MM.1S (cell line): ENCODE measurements at regions not wholly inside any gene's neighbourhood (a gene's known extent, or its start where the extent isn't known, plus 50 kb on each side); places are given as distances from the start of the nearest gene placed in this dataset.

ENCODE experiments used
- DNase-seq: peaks from one replicate; pipeline ENCODE4 v3.0.0-alpha.2; 2015
- H2AFZ ChIP-seq: fragments of 300-600 bp; sonication (generic); 2 replicates; pipeline ENCODE4 v1.6.0; 2016; ENCODE audit warnings: antibody characterized with exemption, low read length
- H3F3A ChIP-seq: fragments of 300-600 bp; sonication (generic); 2 replicates; pipeline ENCODE4 v1.6.1; 2016; ENCODE audit warnings: mild to moderate bottlenecking, antibody characterized with exemption, low read length, moderate library complexity, mixed read lengths; ENCODE audit not compliant: insufficient read depth
- H3K27ac ChIP-seq: fragments of 300-600 bp; sonication (generic); 2 replicates; pipeline ENCODE4 v1.5.1; 2016; ENCODE audit warnings: mild to moderate bottlenecking, low read length
- H3K27me3 ChIP-seq: fragments of 300-600 bp; sonication (generic); replicated peaks from 2 replicates; pipeline ENCODE4 v1.6.0; 2016; ENCODE audit warnings: low read length; ENCODE audit not compliant: insufficient read depth
- H3K36me3 ChIP-seq: fragments of 300-600 bp; sonication (generic); replicated peaks from 2 replicates; pipeline ENCODE4 v1.6.1; 2016; ENCODE audit warnings: mild to moderate bottlenecking, low read length, mixed read lengths; ENCODE audit not compliant: insufficient read depth
- H3K4me1 ChIP-seq: fragments of 300-600 bp; sonication (generic); 2 replicates; pipeline ENCODE4 v1.6.1; 2016; ENCODE audit warnings: low read length, mixed read lengths
- H3K4me2 ChIP-seq: fragments of 300-600 bp; sonication (generic); 2 replicates; pipeline ENCODE4 v1.6.0; 2016; ENCODE audit warnings: low read depth, low read length
- H3K4me3 ChIP-seq: fragments of 300-600 bp; sonication (generic); 2 replicates; pipeline ENCODE4 v1.5.1; 2016; ENCODE audit warnings: low read length, mixed read lengths
- H3K79me2 ChIP-seq: fragments of 300-600 bp; sonication (generic); 2 replicates; pipeline ENCODE4 v1.6.1; 2016; ENCODE audit warnings: mixed run types, low read length, mixed read lengths
- H3K9ac ChIP-seq: fragments of 300-600 bp; sonication (generic); 2 replicates; pipeline ENCODE4 v1.6.1; 2016; ENCODE audit warnings: low read length, mixed read lengths
- H3K9me2 ChIP-seq: fragments of 300-600 bp; sonication (generic); replicated peaks from 2 replicates; pipeline ENCODE4 v1.6.1; 2016; ENCODE audit warnings: mild to moderate bottlenecking, low read length, mixed read lengths; ENCODE audit not compliant: insufficient read depth
- H3K9me3 ChIP-seq: fragments of 300-600 bp; sonication (generic); replicated peaks from 2 replicates; pipeline ENCODE4 v1.6.1; 2016; ENCODE audit warnings: mild to moderate bottlenecking, low read length, mixed read lengths; ENCODE audit not compliant: insufficient read depth
- H4K20me1 ChIP-seq: fragments of 300-600 bp; sonication (generic); 2 replicates; pipeline ENCODE4 v1.6.1; 2016; ENCODE audit warnings: mild to moderate bottlenecking, low read length, moderate library complexity, mixed read lengths; ENCODE audit not compliant: insufficient read depth
- CTCF ChIP-seq: fragments of 300-600 bp; sonication (generic); IDR thresholded peaks from 2 replicates; pipeline ENCODE4 v1.5.1; 2016; ENCODE audit warnings: antibody characterized with exemption, low read length, mixed read lengths
- EZH2 ChIP-seq: fragments of 300-600 bp; sonication (generic); optimal IDR thresholded peaks from 2 replicates; pipeline ENCODE3; 2017; ENCODE audit warnings: low read depth, mild to moderate bottlenecking, antibody characterized with exemption, low read length, mixed read lengths
- EZH2phosphoT487 ChIP-seq: fragments of 300-600 bp; sonication (generic); IDR thresholded peaks from 2 replicates; pipeline ENCODE4 v1.6.1; 2018; ENCODE audit warnings: antibody characterized with exemption, low read length

- H3K9me3 ChIP-seq = no peaks in the 10 kb centered on the region
- no peak overlapping the region for H2AFZ ChIP-seq
- no peaks in the 10 kb centered on the region for H3K9me2 ChIP-seq
- no peaks in the 10 kb centered on the region for H4K20me1 ChIP-seq
- no peaks in the 10 kb centered on the region for H3K36me3 ChIP-seq
- H3K9ac ChIP-seq = no peak overlapping the region
- no peak overlapping the region for H3K4me2 ChIP-seq
- H3K27ac ChIP-seq = no peak overlapping the region
- H3K79me2 ChIP-seq = no peaks in the 10 kb centered on the region
- no peaks in the 10 kb centered on the region for H3K27me3 ChIP-seq
- no peak for TF ChIP-seq EZH2
- TF ChIP-seq CTCF = no peak
- TF ChIP-seq EZH2phosphoT487 = no peak
- no peak for DNase-seq
- H3K4me1 ChIP-seq = no peaks in the 10 kb centered on the region
- H3F3A ChIP-seq = no peaks in the 10 kb centered on the region
- no peak overlapping the region for H3K4me3 ChIP-seq
These were observed 1054.0 kb downstream of the AGBL1 start for GRCh38 chr15:87133704-87134103.

GRCh38 chr15:87131067-87131466, 1051.4 kb downstream of the AGBL1 start:
- Histone ChIP-seq H4K20me1 (no peaks in the 10 kb centered on the region), H3K27me3 (no peaks in the 10 kb centered on the region), H3K9ac (no peak overlapping the region), H3K27ac (no peak overlapping the region), H3F3A (no peaks in the 10 kb centered on the region), H3K36me3 (no peaks in the 10 kb centered on the region), H3K4me3 (no peak overlapping the region), H3K4me2 (no peak overlapping the region), H3K9me3 (no peaks in the 10 kb centered on the region), H3K9me2 (no peaks in the 10 kb centered on the region), H3K79me2 (no peaks in the 10 kb centered on the region), H3K4me1 (no peaks in the 10 kb centered on the region), H2AFZ (no peak overlapping the region)
- DNase-seq = no peak
- TF ChIP-seq CTCF = no peak
- no peak for TF ChIP-seq EZH2phosphoT487
- TF ChIP-seq EZH2 = no peak

- Histone ChIP-seq H2AFZ (no peak overlapping the region), H3K27ac (no peak overlapping the region), H3K9me2 (no peaks in the 10 kb centered on the region), H4K20me1 (no peaks in the 10 kb centered on the region), H3F3A (no peaks in the 10 kb centered on the region), H3K9me3 (no peaks in the 10 kb centered on the region), H3K9ac (no peak overlapping the region), H3K36me3 (no peaks in the 10 kb centered on the region), H3K4me3 (no peak overlapping the region), H3K79me2 (no peaks in the 10 kb centered on the region), H3K27me3 (no peaks in the 10 kb centered on the region), H3K4me1 (no peaks in the 10 kb centered on the region), H3K4me2 (no peak overlapping the region)
- DNase-seq = no peak
- TF ChIP-seq EZH2 (no peak), CTCF (no peak), EZH2phosphoT487 (no peak)
These were observed 1050.2 kb downstream of the AGBL1 start for GRCh38 chr15:87129916-87130315.
